PC-9 (cell line): ENCODE measurements at regions not wholly inside any gene's neighbourhood (a gene's known extent, or its start where the extent isn't known, plus 50 kb on each side); places are given as distances from the start of the nearest gene placed in this dataset.

Source experiments
- EZH2 ChIP-seq: fragments of 200-600 bp; sonication (generic); IDR thresholded peaks from 2 replicates; pipeline ENCODE4 v1.8.0; 2017; ENCODE audit warnings: antibody characterized with exemption, low read depth
- TF ChIP-seq, protein P1 (sequence below): fragments of 200-600 bp; sonication (generic); conservative IDR thresholded peaks from 2 replicates; pipeline ENCODE4 v1.6.1; 2017; ENCODE audit warnings: mixed run types, antibody characterized with exemption, mild to moderate bottlenecking, moderate library complexity

DNA sequence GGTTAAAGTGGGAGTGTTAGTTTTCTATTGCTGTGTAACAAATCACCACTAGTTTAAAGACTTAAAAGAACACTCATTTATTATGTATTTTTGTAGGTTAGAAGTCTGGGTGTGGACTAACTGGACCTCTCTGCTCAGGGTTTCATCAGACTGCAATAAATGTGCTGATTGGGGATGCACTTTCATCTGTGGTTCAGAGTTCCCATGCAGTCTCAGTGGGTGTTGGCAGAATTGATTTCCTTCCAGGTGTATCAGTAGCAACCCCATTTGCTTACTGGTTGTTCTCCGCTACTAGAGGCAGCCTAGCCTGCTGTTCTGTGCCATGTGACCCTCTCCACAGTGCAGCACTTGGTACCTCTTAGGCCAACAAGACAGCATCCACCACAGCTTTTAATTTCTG lies 2200.5 kb downstream of the MAT2B start:
- TF ChIP-seq, protein P1, sequence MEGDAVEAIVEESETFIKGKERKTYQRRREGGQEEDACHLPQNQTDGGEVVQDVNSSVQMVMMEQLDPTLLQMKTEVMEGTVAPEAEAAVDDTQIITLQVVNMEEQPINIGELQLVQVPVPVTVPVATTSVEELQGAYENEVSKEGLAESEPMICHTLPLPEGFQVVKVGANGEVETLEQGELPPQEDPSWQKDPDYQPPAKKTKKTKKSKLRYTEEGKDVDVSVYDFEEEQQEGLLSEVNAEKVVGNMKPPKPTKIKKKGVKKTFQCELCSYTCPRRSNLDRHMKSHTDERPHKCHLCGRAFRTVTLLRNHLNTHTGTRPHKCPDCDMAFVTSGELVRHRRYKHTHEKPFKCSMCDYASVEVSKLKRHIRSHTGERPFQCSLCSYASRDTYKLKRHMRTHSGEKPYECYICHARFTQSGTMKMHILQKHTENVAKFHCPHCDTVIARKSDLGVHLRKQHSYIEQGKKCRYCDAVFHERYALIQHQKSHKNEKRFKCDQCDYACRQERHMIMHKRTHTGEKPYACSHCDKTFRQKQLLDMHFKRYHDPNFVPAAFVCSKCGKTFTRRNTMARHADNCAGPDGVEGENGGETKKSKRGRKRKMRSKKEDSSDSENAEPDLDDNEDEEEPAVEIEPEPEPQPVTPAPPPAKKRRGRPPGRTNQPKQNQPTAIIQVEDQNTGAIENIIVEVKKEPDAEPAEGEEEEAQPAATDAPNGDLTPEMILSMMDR, result no peak
- no peak for TF ChIP-seq EZH2
